H1 (cell line): ENCODE measurements at regions not wholly inside any gene's neighbourhood (a gene's known extent, or its start where the extent isn't known, plus 50 kb on each side); places are given as distances from the start of the nearest gene placed in this dataset.

Source experiments
- CTCF ChIA-PET: fragments of 300-600 bp; sonication (Branson Sonifier 250); formaldehyde crosslinking; loops from one replicate; lab custom pipeline; 2021; ENCODE audit not compliant: partially characterized antibody; lab: Charles Lee
- POLR2A ChIA-PET: fragments of 300-600 bp; sonication (Branson Sonifier 250); formaldehyde crosslinking; loops from one replicate; lab custom pipeline; 2021; ENCODE audit warnings: inconsistent platforms; ENCODE audit not compliant: partially characterized antibody; lab: Charles Lee
- DNase-seq, 2 experiments: peaks; one replicate each; pipeline versions ENCODE4 v3.0.0 to v3.0.0-alpha.2; 2010 to 2022; ENCODE audit warnings: low spot score in 2 of 2, low read depth in 1 of 2, mixed read lengths in 1 of 2
- FAIRE-seq: peaks from 2 replicates; lab custom pipeline; 2011; peaks lifted over from hg19 to GRCh38; lab: Jason Lieb, UNC
- H2AFZ ChIP-seq: 2 replicates; pipeline ENCODE4 v1.8.1; 2012; ENCODE audit warnings: low read length, inconsistent platforms
- H2AK5ac ChIP-seq: 2 replicates; pipeline ENCODE4 v1.6.1; 2013; ENCODE audit warnings: low read depth, low read length
- H2BK120ac ChIP-seq: replicated peaks from 2 replicates; pipeline ENCODE3; 2013; ENCODE audit warnings: low read depth, low read length, inconsistent platforms
- H2BK12ac ChIP-seq: 2 replicates; pipeline ENCODE4 v1.6.1; 2013; ENCODE audit warnings: low read depth, low read length
- H2BK15ac ChIP-seq: 2 replicates; pipeline ENCODE4 v1.6.1; 2013; ENCODE audit warnings: low read length
- H2BK20ac ChIP-seq: 2 replicates; pipeline ENCODE4 v1.6.1; 2013; ENCODE audit warnings: low read length
- H2BK5ac ChIP-seq: 2 replicates; pipeline ENCODE4 v1.6.1; 2013; ENCODE audit warnings: low read depth, low read length
- H3K14ac ChIP-seq: 2 replicates; pipeline ENCODE4 v1.6.1; 2013; ENCODE audit warnings: inconsistent platforms; ENCODE audit not compliant: insufficient read length
- H3K18ac ChIP-seq: 2 replicates; pipeline ENCODE4 v1.6.1; 2013; ENCODE audit warnings: low read length; ENCODE audit errors: extremely low read depth
- H3K23ac ChIP-seq: 2 replicates; pipeline ENCODE4 v1.6.1; 2013; ENCODE audit warnings: inconsistent platforms; ENCODE audit not compliant: insufficient read length
- H3K23me2 ChIP-seq: 2 replicates; pipeline ENCODE4 v1.6.1; 2013; ENCODE audit warnings: low read depth, low read length
- H3K27ac ChIP-seq: 2 replicates; pipeline ENCODE4 v1.6.1; 2011; ENCODE audit warnings: low read depth, low read length, inconsistent platforms
- H3K27me3 ChIP-seq, 4 experiments: replicated peaks in 1 of 4; 1 replicate in 1 of 4; 2 replicates in 3 of 4; pipeline versions ENCODE4 v1.6.1 to v1.8.1; 2011 to 2013; ENCODE audit warnings: low read length in 3 of 4, mild to moderate bottlenecking in 3 of 4, inconsistent platforms in 2 of 4, mixed read lengths in 2 of 4, moderate library complexity in 1 of 4; ENCODE audit not compliant: control insufficient read depth in 3 of 4, insufficient read depth in 3 of 4; ENCODE audit errors: extremely low read depth in 1 of 4
- H3K36me3 ChIP-seq, 4 experiments: 2 replicates each; pipeline versions ENCODE4 v1.6.1 to v1.8.1; 2011 to 2013; ENCODE audit warnings: mild to moderate bottlenecking in 4 of 4, low read length in 3 of 4, moderate library complexity in 2 of 4, control low read depth in 1 of 4, inconsistent platforms in 1 of 4; ENCODE audit not compliant: insufficient read depth in 4 of 4, control insufficient read depth in 2 of 4
- H3K4ac ChIP-seq: replicated peaks from 2 replicates; pipeline ENCODE3; 2013; ENCODE audit warnings: low read length, low read depth, mixed read lengths, inconsistent platforms; ENCODE audit not compliant: insufficient read length
- H3K4me1 ChIP-seq, 4 experiments: replicated peaks in 1 of 4; 1 replicate in 1 of 4; 2 replicates in 3 of 4; pipeline versions ENCODE4 v1.6.1 to v1.8.1; 2011 to 2013; ENCODE audit warnings: low read length in 3 of 4, inconsistent platforms in 2 of 4, mixed read lengths in 1 of 4; ENCODE audit not compliant: insufficient read depth in 4 of 4, control insufficient read depth in 3 of 4
- H3K4me2 ChIP-seq, 2 experiments: 2 replicates each; pipeline versions ENCODE4 v1.6.1 to v1.8.1; 2011 to 2013; ENCODE audit warnings: low read depth in 2 of 2, low read length in 2 of 2, control low read depth in 1 of 2, inconsistent platforms in 1 of 2, mild to moderate bottlenecking in 1 of 2; ENCODE audit not compliant: insufficient read depth in 1 of 2
- H3K4me3 ChIP-seq, 4 experiments: fragments of 200-600, 300-600 bp in 1 of 4; sonication (generic), shearing (Covaris generic), sonication (Bioruptor Twin) in 1 of 4; 2 replicates each; pipeline versions ENCODE4 v1.5.1 to v1.8.1; 2011 to 2016; ENCODE audit warnings: low read length in 4 of 4, low read depth in 3 of 4, control low read depth in 2 of 4, inconsistent platforms in 2 of 4, mild to moderate bottlenecking in 2 of 4, mixed read lengths in 1 of 4, moderate library complexity in 1 of 4; ENCODE audit not compliant: insufficient read depth in 2 of 4; ENCODE audit errors: extremely low read depth in 1 of 4
- H3K56ac ChIP-seq: replicated peaks from 2 replicates; pipeline ENCODE3; 2013; ENCODE audit warnings: low read depth, mild to moderate bottlenecking, mixed read lengths, low read length, inconsistent platforms; ENCODE audit not compliant: insufficient read length
- H3K79me1 ChIP-seq: 2 replicates; pipeline ENCODE4 v1.6.1; 2013; ENCODE audit warnings: low read depth, low read length, control low read depth
- H3K79me2 ChIP-seq, 2 experiments: 2 replicates each; pipeline versions ENCODE4 v1.6.1 to v1.8.1; 2012 to 2013; ENCODE audit warnings: low read length in 2 of 2, mild to moderate bottlenecking in 2 of 2, inconsistent platforms in 1 of 2; ENCODE audit not compliant: insufficient read depth in 2 of 2, control insufficient read depth in 1 of 2
- H3K9ac ChIP-seq, 4 experiments: replicated peaks in 1 of 4; 1 replicate in 1 of 4; 2 replicates in 3 of 4; pipeline versions ENCODE4 v1.6.1 to v1.8.1; 2011 to 2013; ENCODE audit warnings: low read depth in 3 of 4, low read length in 3 of 4, control low read depth in 2 of 4, mild to moderate bottlenecking in 2 of 4, moderate library complexity in 2 of 4, inconsistent platforms in 1 of 4; ENCODE audit errors: extremely low read depth in 1 of 4
- H3K9me3 ChIP-seq, 2 experiments: 2 replicates each; pipeline versions ENCODE4 v1.6.1 to v1.8.1; 2012 to 2013; ENCODE audit warnings: mild to moderate bottlenecking in 2 of 2, moderate library complexity in 2 of 2, control low read depth in 1 of 2, inconsistent platforms in 1 of 2, low read depth in 1 of 2, low read length in 1 of 2, mixed read lengths in 1 of 2; ENCODE audit not compliant: insufficient read depth in 2 of 2
- H4K20me1 ChIP-seq, 2 experiments: replicated peaks in 1 of 2; 2 replicates each; pipeline versions ENCODE3 to v1.8.1; 2011 to 2013; ENCODE audit warnings: inconsistent platforms in 2 of 2, low read length in 2 of 2, mild to moderate bottlenecking in 1 of 2; ENCODE audit not compliant: insufficient read depth in 2 of 2, control insufficient read depth in 1 of 2
- H4K5ac ChIP-seq: 2 replicates; pipeline ENCODE4 v1.6.1; 2013; ENCODE audit warnings: low read length, low read depth, mixed read lengths, inconsistent platforms; ENCODE audit not compliant: insufficient read length
- H4K8ac ChIP-seq: 2 replicates; pipeline ENCODE4 v1.8.0; 2013; ENCODE audit warnings: mild to moderate bottlenecking, moderate library complexity, low read length, inconsistent platforms; ENCODE audit not compliant: insufficient read depth; ENCODE audit errors: extremely low read depth
- H4K91ac ChIP-seq: replicated peaks from 2 replicates; pipeline ENCODE3; 2013; ENCODE audit warnings: low read length, mixed read lengths, inconsistent platforms; ENCODE audit not compliant: insufficient read length
- CTCF ChIP-seq, 3 experiments: IDR thresholded peaks; 1 replicate in 2 of 3; 2 replicates in 1 of 3; pipeline versions ENCODE4 v1.5.1 to v1.6.1; 2011; ENCODE audit warnings: low read length in 3 of 3, mild to moderate bottlenecking in 3 of 3, inconsistent platforms in 2 of 3, low read depth in 1 of 3, moderate library complexity in 1 of 3; ENCODE audit not compliant: insufficient read depth in 1 of 3; ENCODE audit errors: control extremely low read depth in 1 of 3
- EGR1 ChIP-seq: IDR thresholded peaks from 2 replicates; pipeline ENCODE4 v1.6.1; 2011; ENCODE audit warnings: low read depth, low read length, borderline replicate concordance
- HDAC2 ChIP-seq, 2 experiments: fragments of 300-600 bp in 1 of 2; sonication (generic) in 1 of 2; IDR thresholded peaks; 2 replicates each; pipeline ENCODE4 v1.6.1; 2011 to 2012; ENCODE audit warnings: low read depth in 2 of 2, low read length in 2 of 2, mild to moderate bottlenecking in 2 of 2, moderate library complexity in 2 of 2, borderline replicate concordance in 1 of 2, inconsistent platforms in 1 of 2
- KDM5A ChIP-seq: fragments of 200-600 bp; IDR thresholded peaks from 2 replicates; pipeline ENCODE4 v1.7.1; 2012; ENCODE audit warnings: mild to moderate bottlenecking, low read length, inconsistent platforms, mixed read lengths
- PHF8 ChIP-seq: fragments of 200-600 bp; sonication (generic); conservative IDR thresholded peaks from 2 replicates; pipeline ENCODE4 v1.7.1; 2012; ENCODE audit warnings: low read depth, mild to moderate bottlenecking, inconsistent platforms, low read length, moderate library complexity
- POLR2AphosphoS5 ChIP-seq: IDR thresholded peaks from 2 replicates; pipeline ENCODE4 v1.6.1; 2011; ENCODE audit warnings: low read depth, low read length
- YY1 ChIP-seq: IDR thresholded peaks from 2 replicates; pipeline ENCODE4 v1.6.1; 2011; ENCODE audit warnings: low read depth, mild to moderate bottlenecking, low read length
- WGBS, 2 experiments: shearing (Covaris generic) in 1 of 2; methylation state at CpG; one replicate each; pipeline versions ENCODE4 v1.1.6 to v1.1.7; 2013 to 2015; ENCODE audit warnings: low lambda C conversion rate in 2 of 2, mixed read lengths in 2 of 2, inconsistent platforms in 1 of 2, low coverage in 1 of 2, missing lambda C conversion rate in 1 of 2; ENCODE audit not compliant: insufficient replicate concordance in 2 of 2, insufficient coverage in 1 of 2, insufficient read length in 1 of 2; ENCODE audit errors: extremely low coverage in 1 of 2, missing lambda C conversion rate in 1 of 2; 5-methylcytosine and 5-hydroxymethylcytosine counted together
- TF ChIP-seq, protein P1 (sequence below): IDR thresholded peaks from 2 replicates; pipeline ENCODE4 v1.6.1; 2012; ENCODE audit warnings: low read length, inconsistent platforms

GRCh38 chr6:10163203-10163962 is 251.5 kb downstream of the TFAP2A start:
- Histone ChIP-seq H3K9me3 (no peaks in the 10 kb centered on the region), H4K91ac (no peak overlapping the region), H2BK5ac (no peak overlapping the region), H3K79me2 (no peaks in the 10 kb centered on the region), H3K4me2 (no peak overlapping the region; a peak in 1 of 4 replicates), H4K5ac (no peak overlapping the region), H3K14ac (no peak overlapping the region), H3K23ac (no peak overlapping the region), H4K8ac (no peak overlapping the region), H2BK120ac (no peak overlapping the region), H2BK12ac (no peak overlapping the region), H2BK15ac (no peak overlapping the region), H2AFZ (peak overlapping the region; percentile 65; the same call in 1 of the 2 replicates), H2BK20ac (no peak overlapping the region), H3K4me1 (peaks cover 0 to 8% (median 0%) of the 10 kb centered on the region in 4 experiments; a peak in 1 of 7 replicates), H3K27me3 (no peaks in the 10 kb centered on the region), H3K79me1 (no peaks in the 10 kb centered on the region), H3K4me3 (no peak overlapping the region), H3K23me2 (no peaks in the 10 kb centered on the region), H3K27ac (no peak overlapping the region), H2AK5ac (no peak overlapping the region), H3K18ac (0 out of 2 replicates have a peak overlapping the region, but pooled peaks have one; percentile 4), H3K4ac (no peak overlapping the region), H3K36me3 (no peaks in the 10 kb centered on the region), H3K9ac (no peak overlapping the region), H3K56ac (no peak overlapping the region), H4K20me1 (no peaks in the 10 kb centered on the region)
- ChIA-PET CTCF (interaction anchor here (0.5 to 1.1 kb wide), 3 partner anchors 79 to 258 kb away, joined by 3 read pairs; no protein-coding TSS in a partner anchor), POLR2A (no interaction called here)
- WGBS, 2 experiments, result 73% methylated on average over 14 of the region's 14 CpGs; no CpG with 5 or more reads in 1 of the 2 experiments
- DNase-seq (no peak), FAIRE-seq (no peak)
- no peak for TF ChIP-seq HDAC2 (IDR thresholded peaks at IDR 0.05; ENCODE audit: borderline replicate concordance in 1 of 2, low read depth in 2 of 2, low read length in 2 of 2)
- TF ChIP-seq PHF8, result no peak
- TF ChIP-seq, protein P1, sequence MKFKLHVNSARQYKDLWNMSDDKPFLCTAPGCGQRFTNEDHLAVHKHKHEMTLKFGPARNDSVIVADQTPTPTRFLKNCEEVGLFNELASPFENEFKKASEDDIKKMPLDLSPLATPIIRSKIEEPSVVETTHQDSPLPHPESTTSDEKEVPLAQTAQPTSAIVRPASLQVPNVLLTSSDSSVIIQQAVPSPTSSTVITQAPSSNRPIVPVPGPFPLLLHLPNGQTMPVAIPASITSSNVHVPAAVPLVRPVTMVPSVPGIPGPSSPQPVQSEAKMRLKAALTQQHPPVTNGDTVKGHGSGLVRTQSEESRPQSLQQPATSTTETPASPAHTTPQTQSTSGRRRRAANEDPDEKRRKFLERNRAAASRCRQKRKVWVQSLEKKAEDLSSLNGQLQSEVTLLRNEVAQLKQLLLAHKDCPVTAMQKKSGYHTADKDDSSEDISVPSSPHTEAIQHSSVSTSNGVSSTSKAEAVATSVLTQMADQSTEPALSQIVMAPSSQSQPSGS, result no peak
- no peak for TF ChIP-seq YY1
- no peak for TF ChIP-seq CTCF (IDR thresholded peaks at IDR 0.05; ENCODE audit: control extremely low read depth in 1 of 3, insufficient read depth in 1 of 3, low read depth in 1 of 3, low read length in 3 of 3)
- TF ChIP-seq POLR2AphosphoS5, result no peak
- no peak for TF ChIP-seq KDM5A
- no peak for TF ChIP-seq EGR1
